Osteoblast (primary cell): ENCODE measurements at regions not wholly inside any gene's neighbourhood (a gene's known extent, or its start where the extent isn't known, plus 50 kb on each side); places are given as distances from the start of the nearest gene placed in this dataset.

ENCODE experiments used
- DNase-seq: peaks from one replicate; pipeline ENCODE4 v3.0.0; 2011; ENCODE audit warnings: low spot score, mixed read lengths; ENCODE audit not compliant: insufficient read length; ENCODE audit errors: missing footprints
- H2AFZ ChIP-seq: 2 replicates; pipeline ENCODE4 v1.6.0; 2011; ENCODE audit warnings: mild to moderate bottlenecking, low read length
- H3K27ac ChIP-seq: 2 replicates; pipeline ENCODE4 v1.5.1; 2011; ENCODE audit warnings: mild to moderate bottlenecking, low read depth, low read length, moderate library complexity
- H3K27me3 ChIP-seq: 2 replicates; pipeline ENCODE4 v1.6.0; 2012; ENCODE audit warnings: mild to moderate bottlenecking, control low read depth, inconsistent platforms, low read length, moderate library complexity; ENCODE audit not compliant: insufficient read depth
- H3K36me3 ChIP-seq: 2 replicates; pipeline ENCODE4 v1.5.1; 2011; ENCODE audit warnings: mild to moderate bottlenecking, low read length, control low read depth, moderate library complexity; ENCODE audit not compliant: insufficient read depth
- H3K4me1 ChIP-seq: 2 replicates; pipeline ENCODE4 v1.5.1; 2011; ENCODE audit warnings: mild to moderate bottlenecking, low read length, control low read depth, moderate library complexity; ENCODE audit not compliant: insufficient read depth
- H3K4me2 ChIP-seq: 2 replicates; pipeline ENCODE4 v1.6.0; 2011; ENCODE audit warnings: mild to moderate bottlenecking, low read length; ENCODE audit not compliant: insufficient read depth
- H3K4me3 ChIP-seq: fragments of 200-600 bp; sonication (generic); 3 replicates; pipeline ENCODE4 v1.5.1; 2012; ENCODE audit warnings: mild to moderate bottlenecking, low read length, inconsistent platforms; ENCODE audit not compliant: insufficient read depth
- H3K79me2 ChIP-seq: 2 replicates; pipeline ENCODE4 v1.6.0; 2012; ENCODE audit warnings: mild to moderate bottlenecking, low read length, control low read depth, inconsistent platforms; ENCODE audit not compliant: insufficient read depth
- H3K9me3 ChIP-seq: 2 replicates; pipeline ENCODE4 v1.5.1; 2011; ENCODE audit warnings: low read depth, low read length, control low read depth
- H4K20me1 ChIP-seq: 2 replicates; pipeline ENCODE4 v1.6.0; 2012; ENCODE audit warnings: mild to moderate bottlenecking, low read length, control low read depth; ENCODE audit not compliant: insufficient read depth
- TF ChIP-seq, protein P1 (sequence below): IDR thresholded peaks from 2 replicates; pipeline ENCODE4 v1.5.1; 2011; ENCODE audit warnings: mild to moderate bottlenecking, low read depth, low read length, moderate library complexity; ENCODE audit errors: extremely low read depth

DNA sequence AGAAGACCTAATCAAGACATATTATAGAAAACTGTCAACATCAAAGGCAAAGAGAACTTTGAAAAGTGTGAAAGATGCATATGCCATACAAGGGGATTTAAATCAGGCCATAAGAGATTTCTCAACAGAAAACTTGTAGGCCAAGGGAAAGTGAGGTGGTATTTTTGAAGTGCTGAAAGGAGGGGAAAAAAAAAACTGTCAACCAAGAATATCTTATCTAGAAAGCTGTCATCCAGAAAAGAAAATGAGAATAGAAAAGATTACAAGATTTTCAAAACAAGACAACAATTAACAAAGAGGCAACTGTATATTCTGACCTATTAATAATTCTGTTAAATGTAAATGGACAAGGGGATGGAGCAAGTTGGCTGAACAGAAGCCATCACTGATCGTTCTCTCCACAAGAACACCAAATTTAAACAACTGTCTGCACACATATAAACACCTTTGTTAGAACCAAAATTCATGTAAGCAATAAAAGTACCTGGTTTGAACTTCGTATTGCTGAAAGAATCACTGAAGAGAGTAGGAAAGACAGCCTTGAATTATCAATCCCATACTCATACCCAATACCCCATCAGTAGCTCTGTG lies 880.1 kb upstream of the PCDH9 start:
- H3K4me2 ChIP-seq = no peak overlapping the region
- no peak overlapping the region for H3K4me3 ChIP-seq
- DNase-seq = no peak
- no peak overlapping the region for H3K27ac ChIP-seq
- no peak overlapping the region for H2AFZ ChIP-seq
- TF ChIP-seq, protein P1, sequence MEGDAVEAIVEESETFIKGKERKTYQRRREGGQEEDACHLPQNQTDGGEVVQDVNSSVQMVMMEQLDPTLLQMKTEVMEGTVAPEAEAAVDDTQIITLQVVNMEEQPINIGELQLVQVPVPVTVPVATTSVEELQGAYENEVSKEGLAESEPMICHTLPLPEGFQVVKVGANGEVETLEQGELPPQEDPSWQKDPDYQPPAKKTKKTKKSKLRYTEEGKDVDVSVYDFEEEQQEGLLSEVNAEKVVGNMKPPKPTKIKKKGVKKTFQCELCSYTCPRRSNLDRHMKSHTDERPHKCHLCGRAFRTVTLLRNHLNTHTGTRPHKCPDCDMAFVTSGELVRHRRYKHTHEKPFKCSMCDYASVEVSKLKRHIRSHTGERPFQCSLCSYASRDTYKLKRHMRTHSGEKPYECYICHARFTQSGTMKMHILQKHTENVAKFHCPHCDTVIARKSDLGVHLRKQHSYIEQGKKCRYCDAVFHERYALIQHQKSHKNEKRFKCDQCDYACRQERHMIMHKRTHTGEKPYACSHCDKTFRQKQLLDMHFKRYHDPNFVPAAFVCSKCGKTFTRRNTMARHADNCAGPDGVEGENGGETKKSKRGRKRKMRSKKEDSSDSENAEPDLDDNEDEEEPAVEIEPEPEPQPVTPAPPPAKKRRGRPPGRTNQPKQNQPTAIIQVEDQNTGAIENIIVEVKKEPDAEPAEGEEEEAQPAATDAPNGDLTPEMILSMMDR = no peak
- no peaks in the 10 kb centered on the region for H3K36me3 ChIP-seq
- H3K79me2 ChIP-seq = no peaks in the 10 kb centered on the region
- H3K9me3 ChIP-seq = peaks cover 3% of the 10 kb centered on the region
- H3K27me3 ChIP-seq = no peaks in the 10 kb centered on the region
- H3K4me1 ChIP-seq = no peaks in the 10 kb centered on the region
- H4K20me1 ChIP-seq = no peaks in the 10 kb centered on the region

DNA sequence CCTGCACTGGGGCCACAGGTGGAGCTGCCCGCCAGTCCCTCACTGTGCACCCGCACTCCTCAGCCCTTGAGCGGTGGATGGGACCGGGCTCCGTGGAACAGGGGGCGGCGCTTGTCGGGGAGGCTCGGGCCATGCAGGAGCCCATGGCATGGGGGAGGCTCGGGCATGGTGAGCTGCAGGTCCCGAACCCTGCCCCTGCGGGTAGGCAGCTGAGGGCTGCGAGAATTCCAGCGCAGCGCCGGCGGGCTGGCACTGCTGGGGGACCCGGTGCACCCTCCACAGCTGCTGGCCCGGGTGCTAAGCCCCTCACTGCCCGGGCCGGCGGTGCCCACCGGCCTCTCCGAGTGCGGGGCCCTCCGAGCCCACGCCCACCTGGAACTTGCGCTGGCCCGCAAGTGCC lies 877.5 kb upstream of the PCDH9 start:
- H4K20me1 ChIP-seq = no peaks in the 10 kb centered on the region
- H3K79me2 ChIP-seq = no peaks in the 10 kb centered on the region
- TF ChIP-seq, protein P1 = no peak
- H3K4me2 ChIP-seq = no peak overlapping the region
- no peak overlapping the region for H3K27ac ChIP-seq
- no peak overlapping the region for H2AFZ ChIP-seq
- DNase-seq = no peak
- H3K4me1 ChIP-seq = no peaks in the 10 kb centered on the region
- no peaks in the 10 kb centered on the region for H3K36me3 ChIP-seq
- no peak overlapping the region for H3K4me3 ChIP-seq
- H3K27me3 ChIP-seq = no peaks in the 10 kb centered on the region
- peaks cover 3% of the 10 kb centered on the region for H3K9me3 ChIP-seq

DNA sequence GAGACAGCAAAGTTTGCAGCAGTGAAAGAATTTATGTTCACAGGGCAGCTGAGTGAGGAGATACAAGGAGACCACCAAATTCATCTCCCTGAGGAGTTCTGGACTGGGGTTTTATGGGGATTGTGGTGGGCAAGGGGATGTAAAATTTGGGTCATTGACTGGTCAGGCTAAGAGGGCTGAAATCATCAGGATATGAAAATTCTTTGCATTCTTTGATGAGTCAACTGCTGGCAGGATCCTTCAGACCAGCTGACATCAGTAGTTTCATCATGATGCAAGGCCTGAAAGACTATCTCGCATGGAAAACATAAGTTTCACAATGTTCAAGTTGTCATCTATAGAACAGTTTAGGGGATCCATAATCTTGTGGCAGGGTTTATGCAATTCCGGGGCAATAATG lies 869.5 kb upstream of the PCDH9 start:
- H2AFZ ChIP-seq = no peak overlapping the region
- H3K9me3 ChIP-seq = peaks cover 3% of the 10 kb centered on the region
- TF ChIP-seq, protein P1 = no peak
- no peaks in the 10 kb centered on the region for H3K79me2 ChIP-seq
- no peak overlapping the region for H3K27ac ChIP-seq
- DNase-seq = no peak
- H3K36me3 ChIP-seq = no peaks in the 10 kb centered on the region
- H3K27me3 ChIP-seq = no peaks in the 10 kb centered on the region
- H3K4me3 ChIP-seq = no peak overlapping the region
- no peaks in the 10 kb centered on the region for H4K20me1 ChIP-seq
- H3K4me1 ChIP-seq = no peaks in the 10 kb centered on the region
- no peak overlapping the region for H3K4me2 ChIP-seq

DNA sequence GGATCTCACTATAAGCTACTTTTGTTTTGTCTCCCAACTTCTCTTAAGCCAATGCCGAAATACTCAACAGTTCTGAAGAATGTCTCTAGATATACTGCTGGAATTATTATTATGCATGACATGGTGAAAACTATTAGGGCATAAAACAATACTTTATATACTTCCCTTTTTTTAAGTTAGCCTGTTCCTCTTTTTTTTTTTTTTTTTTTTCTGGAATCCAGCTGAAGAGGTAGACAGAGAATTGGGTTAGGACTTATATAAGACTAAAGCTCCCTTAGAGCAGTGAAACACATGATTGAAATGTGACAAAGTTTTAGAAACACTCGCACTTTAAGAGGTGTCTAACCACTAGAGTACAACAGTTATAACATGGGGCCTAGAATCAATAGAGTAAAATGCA lies 850.9 kb upstream of the PCDH9 start:
- no peaks in the 10 kb centered on the region for H3K9me3 ChIP-seq
- no peaks in the 10 kb centered on the region for H3K79me2 ChIP-seq
- H3K4me3 ChIP-seq = no peak overlapping the region
- no peak for DNase-seq
- no peaks in the 10 kb centered on the region for H3K27me3 ChIP-seq
- no peaks in the 10 kb centered on the region for H3K4me1 ChIP-seq
- no peaks in the 10 kb centered on the region for H4K20me1 ChIP-seq
- no peak overlapping the region for H3K27ac ChIP-seq
- no peak overlapping the region for H2AFZ ChIP-seq
- TF ChIP-seq, protein P1 = no peak
- no peaks in the 10 kb centered on the region for H3K36me3 ChIP-seq
- H3K4me2 ChIP-seq = no peak overlapping the region
